Left ventricle myocardium inferior (tissue), 1 donor: ENCODE measurements at regions not wholly inside any gene's neighbourhood (a gene's known extent, or its start where the extent isn't known, plus 50 kb on each side); places are given as distances from the start of the nearest gene placed in this dataset.

ENCODE experiments used
- DNase-seq: peaks from one replicate; pipeline ENCODE4 v3.0.0-alpha.2; 2020
- H3K27ac ChIP-seq: fragments of 200-600 bp; replicated peaks from 2 replicates; pipeline ENCODE4 v1.8.0; 2021
- H3K27me3 ChIP-seq: fragments of 200-600 bp; 2 replicates; pipeline ENCODE4 v1.8.0; 2021; ENCODE audit warnings: low read depth
- H3K36me3 ChIP-seq: fragments of 200-600 bp; 2 replicates; pipeline ENCODE4 v1.8.0; 2021
- H3K4me1 ChIP-seq: fragments of 200-600 bp; 2 replicates; pipeline ENCODE4 v1.8.0; 2021
- H3K4me3 ChIP-seq: fragments of 200-600 bp; 2 replicates; pipeline ENCODE4 v1.8.0; 2021; ENCODE audit warnings: mild to moderate bottlenecking, moderate library complexity
- H3K9me3 ChIP-seq: fragments of 200-600 bp; replicated peaks from 2 replicates; pipeline ENCODE4 v1.8.0; 2021
- intact Hi-C: fragments of 100-400 bp; cut with micrococcal nuclease; formaldehyde crosslinking; loops from one replicate; pipeline ENCODE4 v1.11.0; 2022
- TF ChIP-seq, protein P1 (sequence below): fragments of 200-600 bp; IDR thresholded peaks from 2 replicates; pipeline ENCODE4 v1.8.0; 2021; ENCODE audit warnings: antibody characterized with exemption, mild to moderate bottlenecking, borderline replicate concordance
- donor health status: DM: no; HTN: yes; CAD: no; lungs with severe emphysema.

DNA sequence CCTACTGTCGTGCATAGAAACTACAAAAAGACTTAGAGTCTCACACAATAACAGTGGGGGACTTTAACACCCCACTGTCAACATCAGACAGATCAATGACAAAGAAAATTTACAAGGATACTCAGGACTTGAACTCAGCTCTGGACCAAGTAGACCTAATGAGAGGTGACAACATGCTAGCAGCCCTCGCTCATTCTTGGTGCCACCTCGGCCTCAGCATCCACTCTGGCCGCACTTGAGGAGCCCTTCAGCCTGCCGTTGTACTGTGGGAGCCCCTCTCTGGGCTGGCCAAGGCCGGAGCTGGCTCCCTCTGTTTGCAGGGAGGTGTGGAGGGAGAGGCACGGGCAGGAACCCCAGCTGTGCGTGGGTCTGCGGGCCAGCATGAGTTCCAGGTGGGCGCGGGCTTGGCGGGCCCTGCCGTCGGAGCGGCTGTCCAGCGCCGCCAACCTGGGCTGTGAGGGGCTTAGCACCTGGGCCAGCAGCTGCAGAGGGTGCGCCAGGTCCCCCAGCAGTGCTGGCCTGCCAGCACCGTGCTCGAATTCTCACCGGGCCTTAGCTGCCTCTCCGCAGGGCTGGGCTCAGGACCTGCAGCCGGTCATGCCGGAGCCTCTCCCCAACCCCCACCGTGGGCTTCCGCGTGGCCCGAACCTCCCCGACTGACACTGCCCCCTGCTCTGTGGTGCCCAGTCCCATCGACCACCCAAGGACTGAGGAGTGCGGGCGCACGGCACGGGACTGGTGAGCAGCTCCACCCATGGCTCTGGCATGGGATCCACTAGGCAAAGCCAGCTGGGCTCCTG lies 205.6 kb downstream of the FRK start:
- Histone ChIP-seq H3K27me3 (no peaks in the 10 kb centered on the region), H3K9me3 (peaks cover 37% of the 10 kb centered on the region), H3K36me3 (no peaks in the 10 kb centered on the region), H3K27ac (no peak overlapping the region), H3K4me3 (no peak overlapping the region), H3K4me1 (no peaks in the 10 kb centered on the region)
- TF ChIP-seq, protein P1, sequence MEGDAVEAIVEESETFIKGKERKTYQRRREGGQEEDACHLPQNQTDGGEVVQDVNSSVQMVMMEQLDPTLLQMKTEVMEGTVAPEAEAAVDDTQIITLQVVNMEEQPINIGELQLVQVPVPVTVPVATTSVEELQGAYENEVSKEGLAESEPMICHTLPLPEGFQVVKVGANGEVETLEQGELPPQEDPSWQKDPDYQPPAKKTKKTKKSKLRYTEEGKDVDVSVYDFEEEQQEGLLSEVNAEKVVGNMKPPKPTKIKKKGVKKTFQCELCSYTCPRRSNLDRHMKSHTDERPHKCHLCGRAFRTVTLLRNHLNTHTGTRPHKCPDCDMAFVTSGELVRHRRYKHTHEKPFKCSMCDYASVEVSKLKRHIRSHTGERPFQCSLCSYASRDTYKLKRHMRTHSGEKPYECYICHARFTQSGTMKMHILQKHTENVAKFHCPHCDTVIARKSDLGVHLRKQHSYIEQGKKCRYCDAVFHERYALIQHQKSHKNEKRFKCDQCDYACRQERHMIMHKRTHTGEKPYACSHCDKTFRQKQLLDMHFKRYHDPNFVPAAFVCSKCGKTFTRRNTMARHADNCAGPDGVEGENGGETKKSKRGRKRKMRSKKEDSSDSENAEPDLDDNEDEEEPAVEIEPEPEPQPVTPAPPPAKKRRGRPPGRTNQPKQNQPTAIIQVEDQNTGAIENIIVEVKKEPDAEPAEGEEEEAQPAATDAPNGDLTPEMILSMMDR = no peak
- intact Hi-C loops = no loop called here
- DNase-seq = no peak

DNA sequence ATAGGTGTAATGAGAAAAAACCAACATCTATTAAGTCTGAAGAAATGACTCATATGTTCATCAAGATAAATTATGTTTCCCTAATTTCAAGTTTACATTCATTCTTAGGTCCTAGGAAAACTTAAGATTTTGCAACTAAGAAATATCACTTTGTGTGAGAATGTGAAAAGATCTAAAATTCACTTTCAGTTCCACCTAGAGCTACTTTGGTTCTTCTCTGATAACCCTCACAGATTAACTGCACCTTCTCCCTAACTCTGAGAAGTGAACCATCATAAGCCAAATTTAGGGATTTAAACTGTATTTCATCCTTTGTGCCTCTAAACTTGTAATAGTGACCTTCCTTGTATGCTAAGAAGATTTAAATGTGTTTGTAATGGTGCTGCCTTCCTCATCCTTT lies 213.0 kb downstream of the FRK start:
- no peak for DNase-seq

DNA sequence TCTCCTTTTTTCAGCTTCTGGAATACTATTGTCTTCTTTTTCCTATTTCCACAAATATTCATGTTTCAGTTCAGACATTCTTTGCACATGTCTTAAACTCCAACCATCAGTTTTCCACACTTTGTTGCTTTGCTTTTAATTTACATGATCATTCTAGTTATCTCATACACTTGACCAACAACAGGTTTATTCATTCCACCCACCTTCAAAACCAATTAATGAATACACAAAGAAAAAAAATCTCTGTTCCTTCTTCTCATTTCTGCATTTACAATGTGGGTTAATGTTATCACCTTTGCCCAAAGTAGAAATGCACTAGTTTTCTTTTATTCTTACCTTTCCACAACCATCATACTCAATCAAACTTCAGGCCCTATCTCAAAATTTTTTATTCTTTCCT lies 216.7 kb downstream of the FRK start:
- Histone ChIP-seq H3K4me3 (no peak overlapping the region), H3K27me3 (no peaks in the 10 kb centered on the region), H3K27ac (no peak overlapping the region), H3K9me3 (no peaks in the 10 kb centered on the region), H3K36me3 (no peaks in the 10 kb centered on the region), H3K4me1 (no peaks in the 10 kb centered on the region)
- no peak for DNase-seq
- intact Hi-C loops = no loop called here
- TF ChIP-seq, protein P1 = no peak

More for the DNA sequence above, 213.0 kb downstream of the FRK start:
- Histone ChIP-seq H3K27me3 (no peaks in the 10 kb centered on the region), H3K36me3 (no peaks in the 10 kb centered on the region), H3K4me3 (no peak overlapping the region), H3K9me3 (no peaks in the 10 kb centered on the region), H3K4me1 (no peaks in the 10 kb centered on the region), H3K27ac (no peak overlapping the region)
- TF ChIP-seq, protein P1 = no peak
- intact Hi-C loops = no loop called here

DNA sequence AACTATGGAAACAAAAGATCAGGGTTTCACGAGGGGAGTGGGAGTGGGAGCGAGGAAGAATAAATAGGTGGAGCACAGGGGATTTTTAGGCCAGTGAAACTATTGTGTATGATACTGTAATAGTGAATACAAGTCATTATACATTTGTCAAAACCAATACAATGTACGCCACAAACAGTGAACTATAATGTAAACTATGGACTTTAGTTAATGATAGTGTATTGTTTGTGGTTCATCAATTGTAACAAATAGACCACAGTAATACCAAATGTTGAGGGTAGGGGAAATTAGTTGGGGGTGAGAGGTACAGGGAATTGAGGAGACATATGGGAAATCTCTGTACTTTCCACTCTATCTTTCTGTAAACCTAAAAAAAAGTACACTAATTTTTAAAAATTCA lies 218.4 kb downstream of the FRK start:
- Histone ChIP-seq H3K27ac (no peak overlapping the region), H3K4me3 (no peak overlapping the region), H3K27me3 (no peaks in the 10 kb centered on the region), H3K36me3 (no peaks in the 10 kb centered on the region), H3K4me1 (no peaks in the 10 kb centered on the region), H3K9me3 (no peaks in the 10 kb centered on the region)
- TF ChIP-seq, protein P1 = no peak
- intact Hi-C loops = no loop called here
- DNase-seq = no peak

DNA sequence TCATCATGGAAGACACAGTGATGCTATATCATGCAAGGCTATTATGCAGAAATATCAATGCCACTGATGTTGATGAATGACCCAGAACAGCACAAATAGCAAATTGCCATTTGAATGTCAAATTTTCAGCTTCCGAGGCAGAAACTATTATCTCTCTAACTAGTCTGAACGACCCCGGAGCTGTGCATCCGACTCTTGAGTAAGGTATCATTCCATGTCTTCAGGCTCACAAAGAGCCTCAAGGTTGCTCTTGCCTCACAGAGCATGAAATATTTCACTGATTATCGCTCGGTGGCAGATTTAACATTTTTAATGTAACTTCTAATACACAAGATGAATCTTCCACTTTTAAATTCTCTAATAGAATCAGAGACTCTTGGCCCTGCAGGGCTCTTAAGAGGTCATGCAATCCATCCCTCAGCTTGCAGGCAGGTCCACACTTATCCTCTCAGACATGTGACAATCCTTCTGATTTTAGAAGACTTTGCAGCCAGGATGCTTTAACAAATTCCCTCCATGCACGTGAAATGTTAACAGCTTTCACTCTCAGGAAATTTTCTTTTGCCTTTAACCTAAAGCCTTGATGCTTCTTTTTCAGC lies 221.0 kb downstream of the FRK start:
- H3K4me3 ChIP-seq = no peak overlapping the region
- no peak overlapping the region for H3K27ac ChIP-seq
- DNase-seq = no peak
- intact Hi-C loops = no loop called here
- H3K27me3 ChIP-seq = no peaks in the 10 kb centered on the region
- TF ChIP-seq, protein P1 = no peak
- no peaks in the 10 kb centered on the region for H3K4me1 ChIP-seq
- no peaks in the 10 kb centered on the region for H3K9me3 ChIP-seq
- no peaks in the 10 kb centered on the region for H3K36me3 ChIP-seq
